ENCODE measurements at regions not wholly inside any gene's neighbourhood (a gene's known extent, or its start where the extent isn't known, plus 50 kb on each side); places are given as distances from the start of the nearest gene placed in this dataset.

- H3K4me3 Mint-ChIP-seq, result no peak overlapping the region
- no peaks in the 10 kb centered on the region for H3K4me1 Mint-ChIP-seq
- H3K27me3 Mint-ChIP-seq, result no peaks in the 10 kb centered on the region
- CTCF ChIA-PET, result no interaction called here
- H3K9me3 Mint-ChIP-seq, result no peaks in the 10 kb centered on the region
- no peaks in the 10 kb centered on the region for H3K36me3 Mint-ChIP-seq
- DNase-seq, result no peak
- no peak overlapping the region for H3K27ac Mint-ChIP-seq
These were observed 65.1 kb upstream of the TGIF1 start for GRCh38 chr18:3384664-3385563.

DNA sequence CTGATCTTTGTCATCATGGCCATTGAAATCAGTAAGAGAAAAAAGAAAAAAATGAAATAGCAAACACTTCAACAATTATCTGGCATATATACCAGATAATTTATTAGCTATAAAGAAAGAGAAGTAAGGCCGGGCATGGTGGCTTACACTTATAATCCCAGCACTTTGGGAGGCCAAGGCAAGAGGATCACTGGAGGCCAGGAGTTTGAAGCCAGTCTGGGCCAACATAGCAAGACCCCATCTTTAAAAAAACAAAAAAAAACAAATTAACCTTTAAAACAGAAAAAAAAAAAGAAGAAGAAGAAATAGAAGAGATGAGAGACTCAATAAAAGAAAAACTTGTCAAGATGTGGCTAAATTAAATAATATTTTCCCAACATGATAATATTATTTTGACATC is 61.6 kb upstream of the TGIF1 start:
- H3K4me1 Mint-ChIP-seq, result no peaks in the 10 kb centered on the region
- no peaks in the 10 kb centered on the region for H3K36me3 Mint-ChIP-seq
- H3K27ac Mint-ChIP-seq, result no peak overlapping the region
- H3K4me3 Mint-ChIP-seq, result no peak overlapping the region
- peaks cover 8% of the 10 kb centered on the region for H3K9me3 Mint-ChIP-seq
- CTCF ChIA-PET, result no interaction called here
- no peaks in the 10 kb centered on the region for H3K27me3 Mint-ChIP-seq
- DNase-seq, result no peak

GRCh38 chr18:3388980-3389379 is 61.0 kb upstream of the TGIF1 start:
- no peaks in the 10 kb centered on the region for H3K27me3 Mint-ChIP-seq
- no peaks in the 10 kb centered on the region for H3K4me1 Mint-ChIP-seq
- CTCF ChIA-PET, result no interaction called here
- no peaks in the 10 kb centered on the region for H3K36me3 Mint-ChIP-seq
- H3K27ac Mint-ChIP-seq, result no peak overlapping the region
- peaks cover 12% of the 10 kb centered on the region for H3K9me3 Mint-ChIP-seq
- no peak overlapping the region for H3K4me3 Mint-ChIP-seq
- no peak for DNase-seq

DNA sequence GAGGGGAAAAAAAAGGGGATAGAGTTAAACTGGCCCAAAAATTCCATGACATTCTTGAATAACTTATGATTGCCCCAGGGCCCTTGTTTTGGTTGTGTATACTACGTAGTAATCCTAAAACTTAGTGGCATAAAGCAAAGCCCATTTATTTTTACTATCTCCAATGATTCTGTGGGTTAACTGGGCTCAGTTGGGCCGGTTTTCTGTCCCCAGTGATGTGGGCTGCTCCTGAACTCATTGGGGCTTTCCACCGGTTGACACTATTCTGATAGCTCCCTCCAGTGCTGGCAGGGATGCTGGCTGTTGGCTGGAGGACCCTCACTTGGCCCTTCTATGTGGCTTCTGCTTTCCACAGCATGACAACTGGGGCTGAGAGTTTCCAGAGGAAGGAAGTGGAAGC is 60.0 kb upstream of the TGIF1 start:
- H3K4me3 Mint-ChIP-seq, result no peak overlapping the region
- no peaks in the 10 kb centered on the region for H3K36me3 Mint-ChIP-seq
- no peaks in the 10 kb centered on the region for H3K27me3 Mint-ChIP-seq
- H3K9me3 Mint-ChIP-seq, result peaks cover 20% of the 10 kb centered on the region
- no peak for DNase-seq
- H3K27ac Mint-ChIP-seq, result no peak overlapping the region
- no peaks in the 10 kb centered on the region for H3K4me1 Mint-ChIP-seq
- CTCF ChIA-PET, result interaction anchor here (0.7 kb wide), 1 partner anchor 65 kb away, joined by 3 read pairs; no protein-coding TSS in a partner anchor

- H3K9me3 Mint-ChIP-seq, result peaks cover 20% of the 10 kb centered on the region
- no peak for DNase-seq
- no peak overlapping the region for H3K27ac Mint-ChIP-seq
- no peak overlapping the region for H3K4me3 Mint-ChIP-seq
- CTCF ChIA-PET, result interaction anchor here (0.8 kb wide), 1 partner anchor 10 kb away, joined by 4 read pairs; no protein-coding TSS in a partner anchor
- H3K27me3 Mint-ChIP-seq, result no peaks in the 10 kb centered on the region
- no peaks in the 10 kb centered on the region for H3K4me1 Mint-ChIP-seq
- H3K36me3 Mint-ChIP-seq, result no peaks in the 10 kb centered on the region
These were observed 58.1 kb upstream of the TGIF1 start for GRCh38 chr18:3391704-3392466.

DNA sequence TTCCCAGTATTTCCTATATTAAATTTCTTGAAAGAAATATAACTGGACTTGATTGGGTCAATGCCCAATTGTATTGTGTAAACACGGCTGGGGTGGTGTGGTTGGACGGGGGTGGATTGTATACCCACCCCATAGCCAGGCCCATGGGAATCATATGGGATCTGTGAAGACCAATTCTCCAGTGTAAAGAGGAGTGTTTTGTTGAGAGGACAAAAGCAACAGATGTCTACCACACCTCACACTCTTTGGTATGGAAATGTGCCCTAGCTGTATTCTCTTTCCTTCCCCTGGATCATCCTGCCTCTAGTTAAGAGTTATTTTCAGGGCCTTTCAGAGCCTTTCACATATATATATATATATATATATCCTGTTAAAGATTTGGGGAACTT is 57.5 kb upstream of the TGIF1 start:
- Mint-ChIP-seq H3K36me3 (no peaks in the 10 kb centered on the region), H3K4me1 (no peaks in the 10 kb centered on the region), H3K27me3 (no peaks in the 10 kb centered on the region), H3K4me3 (no peak overlapping the region), H3K27ac (no peak overlapping the region), H3K9me3 (peaks cover 20% of the 10 kb centered on the region)
- DNase-seq, result no peak
- CTCF ChIA-PET, result interaction anchor here (0.8 kb wide), 1 partner anchor 10 kb away, joined by 4 read pairs; no protein-coding TSS in a partner anchor

DNA sequence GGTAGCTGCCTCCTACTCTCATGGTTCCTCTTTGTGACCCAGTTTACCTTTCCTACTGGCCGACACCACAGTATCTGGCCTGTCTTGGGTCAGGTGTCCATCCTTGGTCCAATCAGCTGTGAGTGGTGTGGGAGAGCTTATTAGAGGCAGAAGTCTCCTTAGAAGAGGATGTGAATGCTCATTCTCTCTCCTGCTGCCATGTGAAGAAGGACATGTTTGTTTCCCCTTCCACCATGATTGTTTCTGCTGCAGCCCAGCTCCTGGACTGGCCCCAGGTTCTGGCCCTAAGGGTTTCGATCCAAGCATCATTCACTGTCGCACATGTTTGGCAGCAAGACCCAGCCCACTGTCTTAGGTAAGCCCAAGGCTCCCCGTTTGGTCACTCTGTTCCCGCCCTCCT is 55.3 kb upstream of the TGIF1 start:
- CTCF ChIA-PET, result no interaction called here
- Mint-ChIP-seq H3K27ac (no peak overlapping the region), H3K4me1 (no peaks in the 10 kb centered on the region), H3K9me3 (peaks cover 20% of the 10 kb centered on the region), H3K36me3 (no peaks in the 10 kb centered on the region), H3K27me3 (no peaks in the 10 kb centered on the region), H3K4me3 (no peak overlapping the region)
- DNase-seq, result no peak

GRCh38 chr18:3395466-3395865 is 54.5 kb upstream of the TGIF1 start:
- Mint-ChIP-seq H3K27me3 (no peaks in the 10 kb centered on the region), H3K36me3 (no peaks in the 10 kb centered on the region), H3K4me3 (no peak overlapping the region), H3K27ac (no peak overlapping the region), H3K4me1 (no peaks in the 10 kb centered on the region), H3K9me3 (peaks cover 17% of the 10 kb centered on the region)
- no peak for DNase-seq
- CTCF ChIA-PET, result no interaction called here

- CTCF ChIA-PET, result no interaction called here
- Mint-ChIP-seq H3K4me3 (no peak overlapping the region), H3K27ac (no peak overlapping the region), H3K9me3 (peaks cover 14% of the 10 kb centered on the region), H3K4me1 (no peaks in the 10 kb centered on the region), H3K27me3 (no peaks in the 10 kb centered on the region), H3K36me3 (no peaks in the 10 kb centered on the region)
- no peak for DNase-seq
These were observed 52.8 kb upstream of the TGIF1 start for GRCh38 chr18:3397031-3397750.

DNA sequence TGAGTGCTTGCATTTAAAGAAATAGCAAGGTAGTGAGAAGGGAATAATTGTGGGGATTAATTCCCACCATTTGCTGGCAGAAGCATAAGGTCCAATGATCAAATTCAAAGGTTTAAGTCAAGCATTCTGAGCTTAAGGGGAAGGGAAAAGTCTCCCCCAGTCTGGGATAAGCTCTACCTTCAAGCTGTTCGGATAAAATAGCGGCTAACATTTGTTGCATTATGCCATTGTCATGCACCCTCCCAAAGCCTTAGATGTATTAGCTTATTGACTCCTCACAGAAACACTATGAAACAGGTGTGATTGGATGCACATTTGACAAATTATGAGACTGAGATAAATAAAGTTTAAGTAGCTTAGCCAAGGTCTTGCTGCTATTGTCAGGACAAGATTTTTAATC is 52.2 kb upstream of the TGIF1 start:
- peaks cover under 1% of the 10 kb centered on the region for H3K4me1 Mint-ChIP-seq
- CTCF ChIA-PET, result interaction anchor here (1.1 kb wide), 1 partner anchor 269 kb away, joined by 3 read pairs; no protein-coding TSS in a partner anchor

More for the DNA sequence above, 52.2 kb upstream of the TGIF1 start:
- Mint-ChIP-seq H3K4me3 (no peak overlapping the region), H3K36me3 (no peaks in the 10 kb centered on the region), H3K27ac (no peak overlapping the region), H3K9me3 (peaks cover 14% of the 10 kb centered on the region), H3K27me3 (no peaks in the 10 kb centered on the region)
- no peak for DNase-seq
